Natural killer cell (primary cell): ENCODE measurements at regions not wholly inside any gene's neighbourhood (a gene's known extent, or its start where the extent isn't known, plus 50 kb on each side); places are given as distances from the start of the nearest gene placed in this dataset.

Experiments used
- ATAC-seq, 3 donors: fragments of 150-1000 bp in 2 of 3; fragments of 200-7000 bp in 1 of 3; cut with Tn5 transposase; 1 replicate in 1 of 3; 2 replicates in 2 of 3; pipeline ENCODE4 v1.10.0; 2021; ENCODE audit warnings: mild to moderate bottlenecking in 2 of 3, moderate library complexity in 2 of 3
- DNase-seq, 2 donors: peaks; one replicate each; pipeline versions ENCODE4 v3.0.0 to v3.0.0-alpha.2; 2013 to 2021; ENCODE audit warnings: mixed read lengths in 1 of 2
- H3K27ac ChIP-seq: one replicate; pipeline ENCODE4 v1.5.1; 2013; ENCODE audit warnings: mild to moderate bottlenecking, low read length
- H3K27me3 ChIP-seq: one replicate; pipeline ENCODE4 v1.6.1; 2013; ENCODE audit warnings: low read length; ENCODE audit not compliant: control insufficient read depth, insufficient read depth
- H3K36me3 ChIP-seq: one replicate; pipeline ENCODE4 v1.6.1; 2013; ENCODE audit warnings: low read length; ENCODE audit not compliant: control insufficient read depth, insufficient read depth
- H3K4me1 ChIP-seq: one replicate; pipeline ENCODE4 v1.6.1; 2013; ENCODE audit warnings: low read length; ENCODE audit not compliant: control insufficient read depth, insufficient read depth
- H3K4me3 ChIP-seq: one replicate; pipeline ENCODE4 v1.5.1; 2013; ENCODE audit warnings: low read length
- H3K9me3 ChIP-seq: one replicate; pipeline ENCODE4 v1.6.1; 2013; ENCODE audit warnings: low read length; ENCODE audit not compliant: control insufficient read depth, insufficient read depth
- H3K27ac Mint-ChIP-seq, 2 donors: one replicate each; pipeline ENCODE4 v1.8.0; 2022; ENCODE audit warnings: mild to moderate bottlenecking in 2 of 2, mixed read lengths in 2 of 2, moderate library complexity in 1 of 2
- H3K27me3 Mint-ChIP-seq, 2 donors: one replicate each; pipeline ENCODE4 v1.8.0; 2022; ENCODE audit warnings: low read depth in 2 of 2, mixed read lengths in 2 of 2
- H3K36me3 Mint-ChIP-seq: one replicate; pipeline ENCODE4 v1.8.0; 2022; ENCODE audit warnings: mixed read lengths
- H3K4me1 Mint-ChIP-seq, 2 donors: one replicate each; pipeline ENCODE4 v1.8.0; 2022; ENCODE audit warnings: mixed read lengths in 2 of 2
- H3K4me3 Mint-ChIP-seq: one replicate; pipeline ENCODE4 v1.8.0; 2022; ENCODE audit warnings: mild to moderate bottlenecking, moderate library complexity, mixed read lengths
- H3K9me3 Mint-ChIP-seq, 2 donors: one replicate each; pipeline ENCODE4 v1.8.0; 2022; ENCODE audit warnings: mixed read lengths in 2 of 2
- WGBS: methylation state at CpG from one replicate; pipeline ENCODE4 v1.1.7; 2013; ENCODE audit warnings: missing lambda C conversion rate; ENCODE audit not compliant: insufficient coverage; 5-methylcytosine and 5-hydroxymethylcytosine counted together
- intact Hi-C: fragments of 100-400 bp; cut with micrococcal nuclease; formaldehyde crosslinking; loops from one replicate; pipeline ENCODE4 v1.14.2; 2022
- TF ChIP-seq, protein P1 (sequence below): fragments of 200-600 bp; IDR thresholded peaks from one replicate; pipeline ENCODE4 v1.8.0; 2022; ENCODE audit warnings: antibody characterized with exemption

DNA sequence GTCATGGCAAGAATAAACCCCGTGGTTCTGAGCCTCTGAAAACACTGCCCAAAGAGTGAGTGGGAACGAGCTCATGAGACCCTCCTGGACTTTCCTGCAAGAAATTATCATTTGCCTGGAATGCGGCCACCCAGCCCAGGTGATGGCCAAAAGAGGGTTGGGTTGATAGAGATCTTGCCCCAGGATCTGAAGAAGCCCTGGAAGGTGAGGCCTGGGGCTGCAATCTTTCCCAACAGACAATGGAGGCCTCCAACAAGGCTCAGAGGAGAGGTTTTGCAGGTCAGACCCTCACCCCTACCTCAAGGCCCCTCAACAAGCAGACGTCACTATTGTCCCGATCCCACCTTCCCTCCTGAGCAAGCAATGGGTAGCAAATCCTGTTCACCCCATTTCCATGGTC lies 106.0 kb upstream of the SOD1 start:
- Histone ChIP-seq H3K4me3 (no peak overlapping the region), H3K4me1 (peaks cover 10% of the 10 kb centered on the region), H3K27me3 (peaks cover 6% of the 10 kb centered on the region), H3K9me3 (no peaks in the 10 kb centered on the region), H3K36me3 (no peaks in the 10 kb centered on the region), H3K27ac (no peak overlapping the region)
- TF ChIP-seq, protein P1, sequence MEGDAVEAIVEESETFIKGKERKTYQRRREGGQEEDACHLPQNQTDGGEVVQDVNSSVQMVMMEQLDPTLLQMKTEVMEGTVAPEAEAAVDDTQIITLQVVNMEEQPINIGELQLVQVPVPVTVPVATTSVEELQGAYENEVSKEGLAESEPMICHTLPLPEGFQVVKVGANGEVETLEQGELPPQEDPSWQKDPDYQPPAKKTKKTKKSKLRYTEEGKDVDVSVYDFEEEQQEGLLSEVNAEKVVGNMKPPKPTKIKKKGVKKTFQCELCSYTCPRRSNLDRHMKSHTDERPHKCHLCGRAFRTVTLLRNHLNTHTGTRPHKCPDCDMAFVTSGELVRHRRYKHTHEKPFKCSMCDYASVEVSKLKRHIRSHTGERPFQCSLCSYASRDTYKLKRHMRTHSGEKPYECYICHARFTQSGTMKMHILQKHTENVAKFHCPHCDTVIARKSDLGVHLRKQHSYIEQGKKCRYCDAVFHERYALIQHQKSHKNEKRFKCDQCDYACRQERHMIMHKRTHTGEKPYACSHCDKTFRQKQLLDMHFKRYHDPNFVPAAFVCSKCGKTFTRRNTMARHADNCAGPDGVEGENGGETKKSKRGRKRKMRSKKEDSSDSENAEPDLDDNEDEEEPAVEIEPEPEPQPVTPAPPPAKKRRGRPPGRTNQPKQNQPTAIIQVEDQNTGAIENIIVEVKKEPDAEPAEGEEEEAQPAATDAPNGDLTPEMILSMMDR = no peak
- ATAC-seq (no peak), DNase-seq (no peak)
- Mint-ChIP-seq H3K4me3 (no peak overlapping the region), H3K4me1 (peaks cover 7 to 8% of the 10 kb centered on the region in 2 donors), H3K27ac (no peak overlapping the region), H3K36me3 (no peaks in the 10 kb centered on the region), H3K9me3 (no peaks in the 10 kb centered on the region), H3K27me3 (peaks cover 17 to 21% of the 10 kb centered on the region in 2 donors)
- intact Hi-C loops = no loop called here
- 93% methylated on average over 5 of the region's 5 CpGs for WGBS

DNA sequence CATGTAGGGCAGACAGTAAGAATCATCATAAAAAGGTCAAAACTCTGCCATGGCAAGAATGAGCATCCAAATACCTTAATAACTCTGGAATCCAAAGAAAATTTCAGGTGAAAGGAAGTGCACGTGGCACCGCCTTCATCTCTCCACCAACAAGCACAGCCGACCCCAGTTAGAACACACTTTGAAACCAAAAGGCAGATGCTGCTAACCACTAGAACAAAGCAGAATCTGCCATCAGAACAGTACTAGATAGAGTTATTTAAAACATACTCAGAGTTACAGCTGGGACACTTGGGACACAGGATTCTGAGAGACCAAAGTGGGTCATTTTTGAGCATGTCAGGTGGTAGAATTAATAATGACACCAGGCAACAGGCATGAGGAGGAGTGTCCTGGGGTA lies 106.7 kb upstream of the SOD1 start:
- intact Hi-C loops = no loop called here
- Mint-ChIP-seq H3K27me3 (peaks cover 17 to 21% of the 10 kb centered on the region in 2 donors), H3K27ac (no peak overlapping the region), H3K4me1 (peaks cover 7 to 8% of the 10 kb centered on the region in 2 donors), H3K36me3 (no peaks in the 10 kb centered on the region), H3K4me3 (no peak overlapping the region), H3K9me3 (no peaks in the 10 kb centered on the region)
- Histone ChIP-seq H3K36me3 (no peaks in the 10 kb centered on the region), H3K4me1 (peaks cover 6% of the 10 kb centered on the region), H3K9me3 (no peaks in the 10 kb centered on the region), H3K27ac (no peak overlapping the region), H3K27me3 (peaks cover 6% of the 10 kb centered on the region), H3K4me3 (no peak overlapping the region)
- TF ChIP-seq, protein P1 = no peak
- DNase-seq (no peak), ATAC-seq (no peak)
- 69% methylated on average over 3 of the region's 3 CpGs for WGBS

DNA sequence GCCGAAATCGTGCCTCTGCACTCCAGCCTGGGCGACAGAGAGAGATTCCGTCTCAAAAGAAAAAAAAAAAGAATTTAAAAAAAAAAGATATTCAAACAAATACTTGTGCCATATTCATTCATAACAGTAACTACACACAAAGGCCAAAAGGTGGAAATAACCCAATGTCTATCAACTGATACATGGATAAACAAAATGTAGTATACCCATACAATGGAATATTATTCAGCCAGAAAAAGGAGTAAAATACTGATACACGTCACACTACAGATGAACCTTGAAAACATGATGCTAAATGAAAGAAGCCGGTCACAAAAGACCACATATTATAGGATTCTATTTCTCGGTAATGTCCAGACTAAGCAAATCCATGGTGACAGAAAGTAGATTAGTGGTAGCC lies 109.4 kb upstream of the SOD1 start:
- H3K4me3 ChIP-seq = no peak overlapping the region
- 98% methylated on average over 7 of the region's 7 CpGs for WGBS
- intact Hi-C loops = no loop called here
- H3K4me1 ChIP-seq = no peaks in the 10 kb centered on the region
- Mint-ChIP-seq H3K27me3 (peaks cover 3 to 4% of the 10 kb centered on the region in 2 donors), H3K36me3 (no peaks in the 10 kb centered on the region), H3K4me1 (no peaks in the 10 kb centered on the region), H3K4me3 (no peak overlapping the region), H3K9me3 (no peaks in the 10 kb centered on the region), H3K27ac (no peak overlapping the region)
- TF ChIP-seq, protein P1 = no peak
- ATAC-seq (no peak), DNase-seq (no peak)
- H3K27me3 ChIP-seq = peaks cover 3% of the 10 kb centered on the region
- H3K9me3 ChIP-seq = no peaks in the 10 kb centered on the region
- no peaks in the 10 kb centered on the region for H3K36me3 ChIP-seq
- H3K27ac ChIP-seq = no peak overlapping the region

- Histone ChIP-seq H3K9me3 (no peaks in the 10 kb centered on the region), H3K36me3 (no peaks in the 10 kb centered on the region), H3K4me1 (no peaks in the 10 kb centered on the region), H3K27ac (no peak overlapping the region), H3K27me3 (no peaks in the 10 kb centered on the region), H3K4me3 (no peak overlapping the region)
- Mint-ChIP-seq H3K9me3 (no peaks in the 10 kb centered on the region), H3K36me3 (no peaks in the 10 kb centered on the region), H3K4me3 (no peak overlapping the region), H3K4me1 (no peaks in the 10 kb centered on the region), H3K27me3 (no peaks in the 10 kb centered on the region), H3K27ac (no peak overlapping the region)
- no peak for ATAC-seq
- TF ChIP-seq, protein P1 = no peak
- 77% methylated on average over 3 of the region's 3 CpGs for WGBS
- intact Hi-C loops = no loop called here
- DNase-seq = no peak
Measured at GRCh38 chr21:31548688-31549087, 110.8 kb upstream of the SOD1 start.
